GM19043 (cell line): ENCODE measurements at regions not wholly inside any gene's neighbourhood (a gene's known extent, or its start where the extent isn't known, plus 50 kb on each side); places are given as distances from the start of the nearest gene placed in this dataset.
A peak's percentile ranks its signal among the peaks of the same experiment; 100 is the strongest.

ENCODE experiments used
- ATAC-seq: cut with Tn5 transposase; IDR thresholded peaks from one replicate; pipeline ENCODE4 v1.9.1; 2021; ENCODE audit warnings: low read depth; ENCODE audit not compliant: unreplicated experiment

- peak; percentile 74 for ATAC-seq
Measured at GRCh38 chr1:82762829-82763532, 962.2 kb downstream of the ADGRL2 start.

- no peak for ATAC-seq
Measured at GRCh38 chr1:82759035-82759434, 958.3 kb downstream of the ADGRL2 start.

- no peak for ATAC-seq
Measured at GRCh38 chr1:82755671-82756070, 954.9 kb downstream of the ADGRL2 start.

GRCh38 chr1:82755191-82755590 is 954.5 kb downstream of the ADGRL2 start:
- no peak for ATAC-seq

GRCh38 chr1:82752046-82752445 is 951.3 kb downstream of the ADGRL2 start:
- no peak for ATAC-seq

- no peak for ATAC-seq
Measured at GRCh38 chr1:82733645-82734044, 932.9 kb downstream of the ADGRL2 start.

- ATAC-seq = no peak
Measured at GRCh38 chr1:82731216-82731615, 930.5 kb downstream of the ADGRL2 start.

- no peak for ATAC-seq
Measured at GRCh38 chr1:82728206-82728605, 927.5 kb downstream of the ADGRL2 start.

GRCh38 chr1:82724246-82724645 is 923.5 kb downstream of the ADGRL2 start:
- ATAC-seq = no peak

- ATAC-seq = no peak
Measured at GRCh38 chr1:82722608-82723007, 921.9 kb downstream of the ADGRL2 start.

- ATAC-seq = no peak
Measured at GRCh38 chr1:82721702-82722101, 921.0 kb downstream of the ADGRL2 start.

- ATAC-seq = no peak
Measured at GRCh38 chr1:82718719-82719419, 918.1 kb downstream of the ADGRL2 start.

GRCh38 chr1:82710091-82710490 is 909.4 kb downstream of the ADGRL2 start:
- ATAC-seq = no peak

- no peak for ATAC-seq
Measured at GRCh38 chr1:82707681-82708080, 906.9 kb downstream of the ADGRL2 start.

- ATAC-seq = no peak
Measured at GRCh38 chr1:82706741-82707140, 906.0 kb downstream of the ADGRL2 start.

GRCh38 chr1:82704966-82705365 is 904.2 kb downstream of the ADGRL2 start:
- no peak for ATAC-seq

- ATAC-seq = no peak
Measured at GRCh38 chr1:82704393-82704792, 903.7 kb downstream of the ADGRL2 start.

GRCh38 chr1:82703951-82704350 is 903.2 kb downstream of the ADGRL2 start:
- ATAC-seq = no peak

GRCh38 chr1:82700476-82700875 is 899.7 kb downstream of the ADGRL2 start:
- ATAC-seq = no peak

GRCh38 chr1:82697965-82698364 is 897.2 kb downstream of the ADGRL2 start:
- ATAC-seq = no peak

GRCh38 chr1:82695443-82695842 is 894.7 kb downstream of the ADGRL2 start:
- no peak for ATAC-seq

GRCh38 chr1:82690411-82690810 is 889.7 kb downstream of the ADGRL2 start:
- no peak for ATAC-seq
